H9 (cell line): ENCODE measurements at regions not wholly inside any gene's neighbourhood (a gene's known extent, or its start where the extent isn't known, plus 50 kb on each side); places are given as distances from the start of the nearest gene placed in this dataset.

Experiments
- DNase-seq: peaks from one replicate; pipeline ENCODE4 v3.0.0-alpha.2; 2017
- H2AFZ ChIP-seq: one replicate; pipeline ENCODE4 v1.6.1; 2013; ENCODE audit warnings: mild to moderate bottlenecking, low read length, control low read depth, moderate library complexity
- H2AK5ac ChIP-seq: 2 replicates; pipeline ENCODE4 v1.6.1; 2013; ENCODE audit warnings: low read length, control low read depth, mixed read lengths; ENCODE audit not compliant: insufficient read length
- H2BK120ac ChIP-seq: one replicate; pipeline ENCODE4 v1.6.1; 2013; ENCODE audit warnings: low read depth, mild to moderate bottlenecking, low read length, control low read depth, inconsistent platforms; ENCODE audit not compliant: poor library complexity, severe bottlenecking
- H2BK12ac ChIP-seq: 2 replicates; pipeline ENCODE4 v1.6.1; 2013; ENCODE audit warnings: low read length, control low read depth, mixed read lengths, low read depth; ENCODE audit not compliant: insufficient read length
- H2BK15ac ChIP-seq: 2 replicates; pipeline ENCODE4 v1.6.1; 2013; ENCODE audit warnings: low read depth, low read length, control low read depth
- H2BK20ac ChIP-seq: one replicate; pipeline ENCODE4 v1.6.1; 2013; ENCODE audit warnings: low read depth, mild to moderate bottlenecking, low read length, control low read depth, inconsistent platforms; ENCODE audit not compliant: poor library complexity, severe bottlenecking
- H2BK5ac ChIP-seq: 2 replicates; pipeline ENCODE4 v1.6.1; 2013; ENCODE audit warnings: low read length, control low read depth, mixed read lengths; ENCODE audit not compliant: insufficient read length
- H3K14ac ChIP-seq: 2 replicates; pipeline ENCODE4 v1.6.1; 2013; ENCODE audit warnings: low read length, control low read depth; ENCODE audit not compliant: insufficient read depth
- H3K18ac ChIP-seq: 2 replicates; pipeline ENCODE4 v1.6.1; 2013; ENCODE audit warnings: low read depth, mild to moderate bottlenecking, mixed read lengths, low read length, control low read depth; ENCODE audit not compliant: insufficient read length
- H3K23ac ChIP-seq: 2 replicates; pipeline ENCODE4 v1.6.1; 2013; ENCODE audit warnings: low read length, control low read depth, mixed read lengths, low read depth; ENCODE audit not compliant: insufficient read length
- H3K23me2 ChIP-seq: 2 replicates; pipeline ENCODE4 v1.6.1; 2013; ENCODE audit warnings: low read depth, mild to moderate bottlenecking, mixed read lengths, low read length, control low read depth; ENCODE audit not compliant: insufficient read length, poor library complexity, severe bottlenecking
- H3K27ac ChIP-seq: 2 replicates; pipeline ENCODE4 v1.5.1; 2013; ENCODE audit warnings: low read length, control low read depth, mixed read lengths, low read depth; ENCODE audit not compliant: insufficient read length
- H3K27me3 ChIP-seq: 2 replicates; pipeline ENCODE4 v1.6.1; 2013; ENCODE audit warnings: low read length, control low read depth, inconsistent platforms; ENCODE audit not compliant: insufficient read depth
- H3K4ac ChIP-seq: 2 replicates; pipeline ENCODE4 v1.6.1; 2013; ENCODE audit warnings: low read depth, mild to moderate bottlenecking, control low read depth, inconsistent platforms, low read length, moderate library complexity
- H3K4me1 ChIP-seq: 2 replicates; pipeline ENCODE4 v1.6.1; 2013; ENCODE audit warnings: low read length, control low read depth, inconsistent platforms; ENCODE audit not compliant: insufficient read depth
- H3K4me2 ChIP-seq: 2 replicates; pipeline ENCODE4 v1.6.1; 2013; ENCODE audit warnings: low read length, control low read depth, mixed read lengths; ENCODE audit not compliant: insufficient read length, insufficient read depth
- H3K56ac ChIP-seq: 2 replicates; pipeline ENCODE4 v1.6.1; 2013; ENCODE audit warnings: low read depth, mild to moderate bottlenecking, mixed read lengths, low read length, control low read depth; ENCODE audit not compliant: insufficient read length
- H3K79me1 ChIP-seq: 2 replicates; pipeline ENCODE4 v1.6.1; 2013; ENCODE audit warnings: low read depth, mild to moderate bottlenecking, moderate library complexity, low read length, control low read depth, inconsistent platforms; ENCODE audit not compliant: insufficient read depth, poor library complexity, severe bottlenecking
- H3K79me2 ChIP-seq: 2 replicates; pipeline ENCODE4 v1.6.1; 2013; ENCODE audit warnings: low read length, control low read depth, inconsistent platforms; ENCODE audit not compliant: insufficient read depth
- H3K9ac ChIP-seq: 2 replicates; pipeline ENCODE4 v1.6.1; 2013; ENCODE audit warnings: low read length, control low read depth, mixed read lengths; ENCODE audit not compliant: insufficient read length; ENCODE audit errors: extremely low read depth
- H3K9me3 ChIP-seq: one replicate; pipeline ENCODE4 v1.6.1; 2013; ENCODE audit warnings: low read depth, low read length, inconsistent platforms; ENCODE audit not compliant: control insufficient read depth
- H3T11ph ChIP-seq: one replicate; pipeline ENCODE4 v1.6.1; 2013; ENCODE audit warnings: mild to moderate bottlenecking, low read length, control low read depth, inconsistent platforms
- H4K20me1 ChIP-seq: one replicate; pipeline ENCODE4 v1.6.1; 2013; ENCODE audit not compliant: control insufficient read depth, insufficient read length, insufficient read depth
- H4K5ac ChIP-seq: 2 replicates; pipeline ENCODE4 v1.6.1; 2013; ENCODE audit warnings: low read depth, mild to moderate bottlenecking, mixed read lengths, low read length, control low read depth; ENCODE audit not compliant: insufficient read length
- H4K8ac ChIP-seq: replicated peaks from 2 replicates; pipeline ENCODE4 v1.6.1; 2013; ENCODE audit warnings: low read length, control low read depth, mixed read lengths, low read depth; ENCODE audit not compliant: insufficient read length
- H4K91ac ChIP-seq: 2 replicates; pipeline ENCODE4 v1.6.1; 2013; ENCODE audit warnings: low read depth, mild to moderate bottlenecking, moderate library complexity, mixed read lengths, low read length, control low read depth; ENCODE audit not compliant: insufficient read length
- H3K27ac Mint-ChIP-seq, 3 experiments: 2 replicates in 2 of 3; 3 replicates in 1 of 3; pipeline ENCODE4 v1.8.0; 2020 to 2021; ENCODE audit warnings: mixed read lengths in 3 of 3, mild to moderate bottlenecking in 1 of 3, moderate library complexity in 1 of 3
- H3K27me3 Mint-ChIP-seq: 2 replicates; pipeline ENCODE4 v1.8.0; 2021; ENCODE audit warnings: low read depth, mild to moderate bottlenecking, moderate library complexity, mixed read lengths
- H3K36me3 Mint-ChIP-seq, 3 experiments: 2 replicates in 2 of 3; 3 replicates in 1 of 3; pipeline ENCODE4 v1.8.0; 2020 to 2021; ENCODE audit warnings: low read depth in 3 of 3, mixed read lengths in 3 of 3; ENCODE audit not compliant: insufficient read depth in 1 of 3
- H3K4me1 Mint-ChIP-seq, 2 experiments: 2 replicates each; pipeline ENCODE4 v1.8.0; 2020; ENCODE audit warnings: mixed read lengths in 2 of 2
- H3K4me3 Mint-ChIP-seq, 2 experiments: 2 replicates in 1 of 2; 3 replicates in 1 of 2; pipeline ENCODE4 v1.8.0; 2020 to 2021; ENCODE audit warnings: mild to moderate bottlenecking in 2 of 2, mixed read lengths in 2 of 2, moderate library complexity in 1 of 2
- H3K9me3 Mint-ChIP-seq, 2 experiments: 2 replicates in 1 of 2; 3 replicates in 1 of 2; pipeline ENCODE4 v1.8.0; 2020; ENCODE audit warnings: mild to moderate bottlenecking in 2 of 2, mixed read lengths in 2 of 2, moderate library complexity in 1 of 2
- WGBS: extraction: QIAGEN DNeasy Blood & Tissue Kit; methylation state at CpG from one replicate; pipeline ENCODE4 v1.1.7; 2013; ENCODE audit warnings: missing lambda C conversion rate, low lambda C conversion rate, mixed read lengths; ENCODE audit not compliant: insufficient read length; ENCODE audit errors: extremely low coverage; 5-methylcytosine and 5-hydroxymethylcytosine counted together
- TF ChIP-seq, protein P1 (sequence below): fragments of 200-600 bp; sonication (generic); conservative IDR thresholded peaks from 3 replicates; pipeline ENCODE4 v1.8.0; 2021; ENCODE audit warnings: antibody characterized with exemption, mild to moderate bottlenecking

DNA sequence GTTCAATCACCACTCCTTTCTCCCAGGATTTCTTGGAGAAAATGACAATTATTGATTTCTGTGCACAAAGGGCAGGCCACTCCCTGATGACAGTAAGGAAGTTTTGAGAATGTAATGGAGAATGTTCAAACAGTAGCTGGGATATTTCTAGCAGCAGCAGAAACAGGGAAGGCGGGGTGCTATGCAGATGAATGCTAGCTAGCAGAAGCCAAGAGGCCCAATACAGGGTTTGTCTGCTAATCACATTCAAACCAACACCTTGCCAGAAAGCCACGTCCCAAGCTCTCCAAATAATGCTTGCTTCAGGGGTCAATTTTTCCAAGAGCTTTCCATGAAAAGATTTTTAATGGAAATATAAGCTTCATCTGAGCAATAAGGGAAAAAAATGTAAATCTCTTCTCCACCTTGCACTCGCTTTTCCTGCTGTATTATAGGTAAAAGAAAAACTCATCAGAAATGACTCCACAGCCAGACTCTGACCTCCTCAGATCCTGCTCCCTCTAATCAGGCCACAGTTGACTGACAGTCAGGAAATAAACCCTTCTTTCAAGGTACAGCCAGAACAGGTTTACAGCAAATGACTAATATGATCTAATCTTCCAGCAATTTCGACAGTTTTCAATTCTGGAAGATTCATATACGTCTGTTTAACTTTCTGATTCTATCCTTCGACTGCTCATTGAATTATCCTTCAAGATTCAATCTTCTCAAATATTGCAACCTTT lies 84.7 kb upstream of the PCDH19 start:
- no peaks in the 10 kb centered on the region for H3K27me3 Mint-ChIP-seq
- no peaks in the 10 kb centered on the region for H3K79me2 ChIP-seq
- H4K20me1 ChIP-seq = no peaks in the 10 kb centered on the region
- H3K14ac ChIP-seq = no peak overlapping the region
- no peak overlapping the region for H2BK5ac ChIP-seq
- H4K91ac ChIP-seq = no peak overlapping the region
- no peak overlapping the region for H3K9ac ChIP-seq
- H2BK120ac ChIP-seq = no peak overlapping the region
- H3K79me1 ChIP-seq = no peaks in the 10 kb centered on the region
- H3K23me2 ChIP-seq = no peaks in the 10 kb centered on the region
- H3K36me3 Mint-ChIP-seq = 0 out of 7 replicates have a peak, but pooled peaks cover 0 to 3% (median 0%) of the 10 kb centered on the region in 3 experiments
- no peak overlapping the region for H3K4ac ChIP-seq
- no CpG with 5 or more reads among the region's 6 CpGs for WGBS
- no peak overlapping the region for H2AFZ ChIP-seq
- H3K4me1 Mint-ChIP-seq = peaks cover 10% of the 10 kb centered on the region in 2 experiments
- H4K8ac ChIP-seq = no peak overlapping the region
- no peak overlapping the region for H2BK12ac ChIP-seq
- H2AK5ac ChIP-seq = no peak overlapping the region
- no peak overlapping the region for H3K18ac ChIP-seq
- no peaks in the 10 kb centered on the region for H3K27me3 ChIP-seq
- peaks cover 2% of the 10 kb centered on the region; the same call in 1 of the 2 replicates for H3K4me1 ChIP-seq
- no peak overlapping the region for H3T11ph ChIP-seq
- H2BK15ac ChIP-seq = no peak overlapping the region
- H3K27ac ChIP-seq = no peak overlapping the region
- no peak for DNase-seq
- no peak overlapping the region for H4K5ac ChIP-seq
- H3K4me2 ChIP-seq = no peak overlapping the region
- TF ChIP-seq, protein P1, sequence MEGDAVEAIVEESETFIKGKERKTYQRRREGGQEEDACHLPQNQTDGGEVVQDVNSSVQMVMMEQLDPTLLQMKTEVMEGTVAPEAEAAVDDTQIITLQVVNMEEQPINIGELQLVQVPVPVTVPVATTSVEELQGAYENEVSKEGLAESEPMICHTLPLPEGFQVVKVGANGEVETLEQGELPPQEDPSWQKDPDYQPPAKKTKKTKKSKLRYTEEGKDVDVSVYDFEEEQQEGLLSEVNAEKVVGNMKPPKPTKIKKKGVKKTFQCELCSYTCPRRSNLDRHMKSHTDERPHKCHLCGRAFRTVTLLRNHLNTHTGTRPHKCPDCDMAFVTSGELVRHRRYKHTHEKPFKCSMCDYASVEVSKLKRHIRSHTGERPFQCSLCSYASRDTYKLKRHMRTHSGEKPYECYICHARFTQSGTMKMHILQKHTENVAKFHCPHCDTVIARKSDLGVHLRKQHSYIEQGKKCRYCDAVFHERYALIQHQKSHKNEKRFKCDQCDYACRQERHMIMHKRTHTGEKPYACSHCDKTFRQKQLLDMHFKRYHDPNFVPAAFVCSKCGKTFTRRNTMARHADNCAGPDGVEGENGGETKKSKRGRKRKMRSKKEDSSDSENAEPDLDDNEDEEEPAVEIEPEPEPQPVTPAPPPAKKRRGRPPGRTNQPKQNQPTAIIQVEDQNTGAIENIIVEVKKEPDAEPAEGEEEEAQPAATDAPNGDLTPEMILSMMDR = no peak
- H3K9me3 ChIP-seq = no peaks in the 10 kb centered on the region
- no peak overlapping the region for H3K27ac Mint-ChIP-seq
- H3K23ac ChIP-seq = no peak overlapping the region
- H2BK20ac ChIP-seq = no peak overlapping the region
- peaks cover 15 to 65% of the 10 kb centered on the region in 2 experiments for H3K9me3 Mint-ChIP-seq
- H3K56ac ChIP-seq = no peak overlapping the region
- no peak overlapping the region for H3K4me3 Mint-ChIP-seq
